GM19035 (cell line): ENCODE measurements at regions not wholly inside any gene's neighbourhood (a gene's known extent, or its start where the extent isn't known, plus 50 kb on each side); places are given as distances from the start of the nearest gene placed in this dataset.

Experiments used
- ATAC-seq: cut with Tn5 transposase; IDR thresholded peaks from one replicate; pipeline ENCODE4 v1.9.1; 2021; ENCODE audit not compliant: unreplicated experiment

DNA sequence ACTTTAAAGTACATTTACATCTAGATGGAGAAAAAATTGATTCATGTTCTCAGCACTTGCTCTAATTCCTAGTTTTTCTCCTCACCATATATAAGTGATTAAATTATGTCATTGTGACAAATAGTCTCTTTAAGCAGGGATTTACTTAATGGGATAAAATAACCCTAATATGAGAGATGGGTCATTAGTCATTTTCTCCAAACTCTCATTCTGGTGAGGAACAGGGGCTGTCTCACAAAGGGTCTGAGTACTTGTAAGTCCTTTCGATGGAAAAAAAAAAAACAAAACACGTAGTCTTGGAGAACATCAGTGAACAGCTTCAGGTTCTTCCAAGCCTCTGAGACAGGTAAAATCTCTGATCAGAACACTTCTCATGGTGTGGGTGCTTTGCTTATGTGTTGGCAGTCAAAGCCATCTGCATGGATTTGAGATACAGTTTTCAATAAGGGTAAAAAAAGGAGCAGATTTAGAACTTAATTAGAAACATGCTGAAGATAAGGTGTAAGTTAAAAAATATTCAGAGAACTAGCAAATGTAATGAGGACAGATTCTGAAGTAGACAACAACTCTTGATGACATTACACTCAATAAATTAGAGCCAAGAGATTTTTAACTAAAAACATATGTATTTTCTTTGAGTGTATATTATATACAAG lies 1668.9 kb upstream of the MIR17HG start:
- ATAC-seq, result no peak

- ATAC-seq, result no peak
These were observed 1662.6 kb upstream of the MIR17HG start for GRCh38 chr13:89684896-89685295.

DNA sequence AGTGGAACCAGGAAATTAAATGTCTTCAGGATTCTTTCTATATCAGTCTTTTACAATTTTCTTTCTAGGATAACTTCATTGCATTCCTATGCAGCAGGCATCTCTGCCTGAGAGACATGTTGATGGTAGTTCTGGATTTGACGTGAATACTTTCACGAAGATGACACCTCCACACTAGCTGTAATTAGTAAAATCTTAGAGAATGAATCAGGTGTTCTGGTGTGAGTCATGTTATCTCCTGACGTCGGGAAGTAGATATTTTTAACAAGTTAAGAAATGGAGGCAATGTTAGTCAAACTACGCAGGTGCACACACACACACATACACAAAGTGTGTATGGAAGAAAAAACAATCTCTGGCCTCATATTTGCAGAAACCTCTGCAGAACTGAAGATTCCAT lies 1661.3 kb upstream of the MIR17HG start:
- ATAC-seq, result no peak

DNA sequence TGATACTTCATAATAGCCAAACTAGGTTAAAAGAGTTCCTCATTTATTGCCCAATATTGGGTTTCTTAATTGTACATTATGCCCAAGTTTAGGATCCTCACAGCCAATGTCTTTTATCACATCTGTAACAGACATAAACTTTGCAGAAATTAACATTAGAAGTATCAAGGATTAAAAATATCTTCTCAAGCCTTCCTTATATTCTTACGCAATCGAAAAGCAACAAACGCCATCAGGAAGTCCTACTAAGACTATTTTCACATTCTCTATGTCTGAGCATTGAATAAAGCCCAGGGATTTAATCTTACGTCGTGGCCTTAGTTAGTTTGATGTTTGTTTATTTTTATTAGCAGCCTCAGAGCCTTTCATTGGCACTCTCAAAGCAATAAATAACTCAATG lies 1660.4 kb upstream of the MIR17HG start:
- no peak for ATAC-seq

DNA sequence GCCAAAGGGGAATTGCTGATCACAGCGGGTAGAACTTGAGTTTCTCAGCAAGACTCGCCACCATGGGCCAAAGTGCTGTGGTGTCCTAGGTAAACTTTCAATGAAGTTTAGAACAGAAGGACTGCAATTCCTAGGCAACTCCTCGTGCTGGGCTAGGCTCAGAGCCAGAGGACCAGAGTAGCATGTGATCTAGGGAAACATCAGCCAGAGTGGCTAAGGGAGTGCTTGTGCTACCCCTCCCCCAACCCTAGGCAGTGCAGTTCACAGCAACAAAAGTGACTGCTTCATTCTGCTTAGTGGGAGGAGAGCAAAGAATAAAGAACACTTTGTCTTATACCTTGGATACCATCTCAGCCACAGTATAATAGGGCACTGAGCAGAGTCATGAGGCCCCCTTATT lies 1658.6 kb upstream of the MIR17HG start:
- no peak for ATAC-seq

DNA sequence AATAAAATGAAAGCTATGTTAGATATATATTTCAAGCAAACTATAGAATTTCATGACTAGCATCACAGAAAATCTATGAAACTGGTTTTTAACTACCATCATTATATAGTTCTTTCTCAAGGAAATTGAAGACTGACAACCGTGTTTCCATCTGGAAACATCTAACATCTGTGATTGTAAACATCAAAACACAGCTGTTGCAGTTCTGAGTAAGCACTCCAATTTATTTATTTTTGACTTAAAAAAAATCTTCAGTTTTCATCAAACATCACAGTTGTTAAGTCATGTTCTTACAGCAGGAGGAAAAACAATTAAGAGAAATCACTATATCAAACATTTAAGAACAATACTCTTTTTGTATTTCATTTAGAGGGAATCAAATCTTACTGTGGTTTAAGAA lies 1653.0 kb upstream of the MIR17HG start:
- ATAC-seq, result no peak

DNA sequence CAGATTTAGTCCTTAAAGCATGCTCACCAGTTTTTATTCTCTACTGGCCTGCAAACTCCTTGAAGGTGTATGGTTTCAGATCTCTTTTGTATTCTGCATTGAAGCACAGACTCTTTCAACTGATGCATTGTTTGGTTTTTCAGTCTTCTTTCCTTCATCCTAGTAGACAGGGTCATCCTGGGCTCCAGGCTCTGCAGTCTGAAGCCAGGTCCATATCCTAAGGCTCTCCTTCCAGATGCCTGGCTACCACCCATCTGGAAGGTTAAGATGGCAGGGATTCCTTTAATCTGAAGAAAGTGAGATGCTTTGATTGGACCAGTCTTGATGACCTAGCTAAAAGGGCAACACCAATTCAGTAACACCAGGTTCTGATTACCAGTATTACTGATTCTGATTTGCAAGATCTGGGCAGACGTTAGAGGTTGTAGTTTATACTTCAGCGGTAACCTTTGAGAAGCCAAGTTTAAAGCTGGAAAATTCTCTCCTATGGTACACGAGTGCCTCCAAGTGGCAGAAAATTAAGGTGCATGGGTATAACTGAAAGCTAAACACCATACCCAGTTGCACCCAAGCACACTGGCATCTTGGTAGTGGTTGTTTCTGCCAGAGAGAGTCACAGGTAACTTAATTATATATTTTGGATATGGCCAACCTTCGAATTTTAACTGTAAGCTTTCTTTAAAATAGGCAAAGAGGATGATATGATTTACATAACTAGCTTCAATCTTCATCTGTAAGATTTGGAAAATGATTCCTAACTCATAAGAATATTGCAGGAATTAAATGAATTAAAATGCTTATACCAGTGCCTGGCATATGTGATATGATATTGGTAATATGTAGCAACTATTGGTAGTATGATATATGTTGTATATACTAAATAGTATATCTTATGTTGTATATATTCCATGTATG lies 1651.9 kb upstream of the MIR17HG start:
- ATAC-seq, result no peak

DNA sequence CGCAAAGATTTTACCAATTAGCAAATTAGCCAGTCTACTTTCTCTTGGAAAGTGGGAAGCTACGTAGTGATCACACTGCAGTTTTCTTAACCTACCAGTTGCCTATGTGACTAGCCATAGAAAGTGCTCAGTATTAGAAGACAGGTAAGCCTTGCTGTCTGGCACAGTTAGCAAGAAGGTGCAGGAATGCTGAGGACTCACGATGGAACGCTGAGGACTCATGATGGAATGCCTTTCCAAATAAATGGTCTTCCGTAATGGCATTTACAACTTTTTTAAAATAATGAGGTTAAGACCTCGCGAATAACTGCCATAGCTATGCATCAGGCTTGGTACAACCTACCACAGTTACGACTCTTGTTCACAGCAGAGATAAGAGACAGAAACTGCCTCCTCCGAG lies 1645.6 kb upstream of the MIR17HG start:
- ATAC-seq, result no peak

GRCh38 chr13:89704040-89704439 lies 1643.4 kb upstream of the MIR17HG start:
- no peak for ATAC-seq

GRCh38 chr13:89708013-89708412 lies 1639.5 kb upstream of the MIR17HG start:
- ATAC-seq, result no peak

- no peak for ATAC-seq
These were observed 1626.3 kb upstream of the MIR17HG start for GRCh38 chr13:89721216-89721615.

DNA sequence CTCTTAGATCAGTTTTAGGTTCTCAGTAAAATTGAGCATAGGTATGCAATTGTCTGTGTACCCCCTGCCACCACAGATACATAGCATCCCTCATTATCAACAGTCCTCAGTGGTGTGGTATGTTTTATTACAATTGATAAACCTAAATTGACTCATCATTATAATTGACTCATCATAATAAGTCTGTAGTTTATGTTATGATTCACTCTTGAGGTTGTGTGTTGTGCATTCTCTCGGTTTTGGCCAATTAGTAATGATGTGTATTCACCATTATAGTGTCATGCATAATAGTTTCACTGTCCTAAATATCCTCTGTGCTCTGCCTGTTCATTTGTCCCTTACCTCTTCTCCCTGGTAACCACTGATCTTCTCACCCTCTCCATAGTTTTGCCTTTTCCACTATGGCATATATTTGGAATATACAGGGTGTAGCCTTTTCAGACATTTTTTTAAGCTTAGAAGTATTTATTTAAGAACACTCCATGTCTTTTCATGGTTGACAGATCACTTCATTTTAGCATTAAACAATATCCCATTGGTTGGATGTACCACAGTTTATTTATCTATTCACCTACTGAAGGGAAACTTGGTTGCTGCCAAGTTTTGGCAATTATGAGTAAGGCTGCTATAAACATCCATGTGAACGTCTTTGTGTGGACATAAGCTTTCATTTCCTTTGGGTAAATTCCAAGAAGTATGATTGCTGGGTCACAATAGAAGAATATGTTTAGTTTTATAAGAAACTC lies 1620.6 kb upstream of the MIR17HG start:
- ATAC-seq, result no peak

GRCh38 chr13:89733829-89734228 lies 1613.7 kb upstream of the MIR17HG start:
- ATAC-seq, result no peak

- no peak for ATAC-seq
These were observed 1610.4 kb upstream of the MIR17HG start for GRCh38 chr13:89737051-89737450.

GRCh38 chr13:89738072-89738471 lies 1609.4 kb upstream of the MIR17HG start:
- ATAC-seq, result no peak

GRCh38 chr13:89740994-89741685 lies 1606.3 kb upstream of the MIR17HG start:
- no peak for ATAC-seq

- ATAC-seq, result no peak
These were observed 1600.9 kb upstream of the MIR17HG start for GRCh38 chr13:89746554-89746953.

- ATAC-seq, result no peak
These were observed 1598.8 kb upstream of the MIR17HG start for GRCh38 chr13:89748716-89749115.

- no peak for ATAC-seq
These were observed 1597.6 kb upstream of the MIR17HG start for GRCh38 chr13:89749888-89750287.

DNA sequence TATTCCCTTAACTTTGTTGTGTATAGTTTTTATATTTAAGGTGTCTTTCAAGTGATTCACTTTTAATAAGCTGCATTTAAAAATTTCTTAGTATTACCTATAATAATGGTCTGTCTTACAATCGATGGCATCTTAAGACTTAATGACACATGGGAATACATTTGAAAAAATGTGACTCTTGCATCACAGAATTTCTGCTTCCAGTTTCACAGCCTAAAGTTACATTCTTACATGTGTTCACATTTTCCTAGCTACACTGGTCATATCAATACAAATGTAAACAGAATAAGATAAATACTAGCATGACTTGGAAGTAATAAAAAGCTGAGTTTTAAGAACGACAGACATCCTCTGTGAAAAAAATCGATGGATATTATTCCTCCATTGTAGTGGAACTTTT lies 1597.1 kb upstream of the MIR17HG start:
- no peak for ATAC-seq

DNA sequence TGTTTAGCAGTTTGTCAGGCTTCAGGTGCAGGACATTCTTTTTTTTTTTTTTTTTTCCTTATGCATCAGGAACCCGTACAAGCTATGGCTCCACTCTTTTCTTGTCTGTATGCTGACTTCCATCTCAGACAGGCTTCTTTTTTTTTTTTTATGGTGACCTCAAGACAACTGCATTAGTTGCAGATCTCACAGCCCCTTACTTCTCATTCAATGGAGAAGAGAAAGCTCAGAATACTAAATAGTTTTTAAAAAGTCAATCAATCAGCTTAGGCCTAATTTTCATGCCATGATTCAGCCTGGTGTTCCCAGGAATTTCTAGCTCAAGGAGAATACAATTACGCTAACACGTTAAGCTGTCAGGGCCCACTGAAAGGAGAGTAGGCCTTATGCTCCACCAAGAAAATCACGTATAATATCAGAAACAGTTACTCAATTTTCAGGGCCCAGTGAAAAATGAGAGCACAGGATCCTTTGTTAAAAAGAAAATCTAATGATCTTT lies 1596.0 kb upstream of the MIR17HG start:
- ATAC-seq, result no peak
